ENCODE measurements at regions not wholly inside any gene's neighbourhood (a gene's known extent, or its start where the extent isn't known, plus 50 kb on each side); places are given as distances from the start of the nearest gene placed in this dataset.
"Not testable (repeated sequence)": the region's sequence is repeated elsewhere in the genome, so short reads cannot be mapped to it uniquely, and the experiment has no call there.

- no peak for DNase-seq (ENCODE audit: low read depth in 4 of 4, low spot score in 1 of 4)
These were observed 1860.1 kb upstream of the ACO1 start for GRCh38 chr9:30524311-30524710.

- no peak for DNase-seq (ENCODE audit: low read depth in 4 of 4, low spot score in 1 of 4)
These were observed 1850.0 kb upstream of the ACO1 start for GRCh38 chr9:30534455-30534854.

- DNase-seq (ENCODE audit: low read depth in 4 of 4, low spot score in 1 of 4) = no peak
These were observed 1849.5 kb upstream of the ACO1 start for GRCh38 chr9:30534896-30535295.

GRCh38 chr9:30536494-30536893, 1847.9 kb upstream of the ACO1 start:
- no peak for DNase-seq (ENCODE audit: low read depth in 4 of 4, low spot score in 1 of 4)

- not testable (repeated sequence) for DNase-seq (ENCODE audit: low read depth in 4 of 4, low spot score in 1 of 4)
These were observed 1844.7 kb upstream of the ACO1 start for GRCh38 chr9:30539696-30540095.

- no peak for DNase-seq (ENCODE audit: low read depth in 4 of 4, low spot score in 1 of 4)
These were observed 1809.9 kb upstream of the ACO1 start for GRCh38 chr9:30574355-30575151.

- DNase-seq (ENCODE audit: low read depth in 4 of 4, low spot score in 1 of 4) = no peak
These were observed 1809.2 kb upstream of the ACO1 start for GRCh38 chr9:30575218-30575617.

GRCh38 chr9:30575691-30576090, 1808.8 kb upstream of the ACO1 start:
- DNase-seq (ENCODE audit: low read depth in 4 of 4, low spot score in 1 of 4) = no peak

GRCh38 chr9:30579810-30580209, 1804.6 kb upstream of the ACO1 start:
- no peak for DNase-seq (ENCODE audit: low read depth in 4 of 4, low spot score in 1 of 4)

- no peak for DNase-seq (ENCODE audit: low read depth in 4 of 4, low spot score in 1 of 4)
These were observed 1802.2 kb upstream of the ACO1 start for GRCh38 chr9:30582240-30582639.

- no peak for DNase-seq (ENCODE audit: low read depth in 4 of 4, low spot score in 1 of 4)
These were observed 1799.9 kb upstream of the ACO1 start for GRCh38 chr9:30584559-30584958.

- DNase-seq (ENCODE audit: low read depth in 4 of 4, low spot score in 1 of 4) = no peak
These were observed 1793.0 kb upstream of the ACO1 start for GRCh38 chr9:30591461-30591860.

- no peak for DNase-seq (ENCODE audit: low read depth in 4 of 4, low spot score in 1 of 4)
These were observed 1786.8 kb upstream of the ACO1 start for GRCh38 chr9:30597608-30598007.

GRCh38 chr9:30605936-30606335, 1778.5 kb upstream of the ACO1 start:
- DNase-seq (ENCODE audit: low read depth in 4 of 4, low spot score in 1 of 4) = no peak

GRCh38 chr9:30609713-30610112, 1774.7 kb upstream of the ACO1 start:
- DNase-seq (ENCODE audit: low read depth in 4 of 4, low spot score in 1 of 4) = no peak

GRCh38 chr9:30616782-30617181, 1767.7 kb upstream of the ACO1 start:
- DNase-seq (ENCODE audit: low read depth in 4 of 4, low spot score in 1 of 4) = not testable (repeated sequence)

GRCh38 chr9:30622561-30622960, 1761.9 kb upstream of the ACO1 start:
- DNase-seq (ENCODE audit: low read depth in 4 of 4, low spot score in 1 of 4) = no peak

- no peak for DNase-seq (ENCODE audit: low read depth in 4 of 4, low spot score in 1 of 4)
These were observed 1755.4 kb upstream of the ACO1 start for GRCh38 chr9:30628915-30629567.

GRCh38 chr9:30630459-30630858, 1754.0 kb upstream of the ACO1 start:
- DNase-seq (ENCODE audit: low read depth in 4 of 4, low spot score in 1 of 4) = no peak

GRCh38 chr9:30646639-30647038, 1737.8 kb upstream of the ACO1 start:
- not testable (repeated sequence) for DNase-seq (ENCODE audit: low read depth in 4 of 4, low spot score in 1 of 4)

GRCh38 chr9:30661925-30662324, 1722.5 kb upstream of the ACO1 start:
- DNase-seq (ENCODE audit: low read depth in 4 of 4, low spot score in 1 of 4) = no peak

GRCh38 chr9:30670805-30671562, 1713.5 kb upstream of the ACO1 start:
- DNase-seq (ENCODE audit: low read depth in 4 of 4, low spot score in 1 of 4) = no peak

Data from stimulated activated CD4-positive, alpha-beta T cell treated with anti-CD3 and anti-CD28 coated beads, Interleukin-1b, Interleukin-23, amount 100 ng/mL, for 24 hours (primary cell).